A673 (cell line): ENCODE measurements at regions not wholly inside any gene's neighbourhood (a gene's known extent, or its start where the extent isn't known, plus 50 kb on each side); places are given as distances from the start of the nearest gene placed in this dataset.

Experiments used
- CTCF ChIP-seq: fragments of 300-800, 200-600 bp; sonication (generic); conservative IDR thresholded peaks from 2 replicates; pipeline ENCODE4 v1.5.1; 2017; ENCODE audit warnings: low read depth, mild to moderate bottlenecking, antibody characterized with exemption, low read length, moderate library complexity, mixed read lengths
- EZH2 ChIP-seq: fragments of 200-600 bp; sonication (generic); IDR thresholded peaks from 2 replicates; pipeline ENCODE4 v1.6.1; 2017; ENCODE audit warnings: borderline replicate concordance, low read depth, mild to moderate bottlenecking, mixed read lengths, antibody characterized with exemption, low read length; ENCODE audit not compliant: poor library complexity, severe bottlenecking

- TF ChIP-seq CTCF (no peak), EZH2 (no peak)
Observed at GRCh38 chr1:90564164-90564563, 152.9 kb downstream of the BARHL2 start.
